ENCODE measurements at regions not wholly inside any gene's neighbourhood (a gene's known extent, or its start where the extent isn't known, plus 50 kb on each side); places are given as distances from the start of the nearest gene placed in this dataset.
"Not testable (repeated sequence)": the region's sequence is repeated elsewhere in the genome, so short reads cannot be mapped to it uniquely, and the experiment has no call there.

DNA sequence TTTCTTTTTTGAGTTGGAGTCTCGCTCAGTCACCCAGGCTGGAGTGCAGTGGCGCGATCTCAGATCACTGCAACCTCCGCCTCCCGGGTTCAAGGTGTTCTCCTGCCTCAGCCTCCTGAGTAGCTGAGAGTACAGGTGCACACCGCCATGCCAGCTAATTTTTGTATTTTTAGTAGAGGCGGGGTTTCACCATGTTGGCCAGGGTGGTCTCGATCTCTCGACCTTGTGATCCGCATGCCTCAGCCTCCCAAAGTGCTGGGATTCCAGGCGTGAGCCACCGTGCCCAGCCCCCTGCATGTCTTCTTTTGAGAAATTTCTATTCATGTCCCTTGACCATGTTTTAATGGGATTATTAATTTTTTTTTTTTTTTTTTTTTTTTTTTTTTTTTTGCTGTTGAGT, 430.5 kb upstream of the DDX18 start:
- TF ChIP-seq, protein P1, sequence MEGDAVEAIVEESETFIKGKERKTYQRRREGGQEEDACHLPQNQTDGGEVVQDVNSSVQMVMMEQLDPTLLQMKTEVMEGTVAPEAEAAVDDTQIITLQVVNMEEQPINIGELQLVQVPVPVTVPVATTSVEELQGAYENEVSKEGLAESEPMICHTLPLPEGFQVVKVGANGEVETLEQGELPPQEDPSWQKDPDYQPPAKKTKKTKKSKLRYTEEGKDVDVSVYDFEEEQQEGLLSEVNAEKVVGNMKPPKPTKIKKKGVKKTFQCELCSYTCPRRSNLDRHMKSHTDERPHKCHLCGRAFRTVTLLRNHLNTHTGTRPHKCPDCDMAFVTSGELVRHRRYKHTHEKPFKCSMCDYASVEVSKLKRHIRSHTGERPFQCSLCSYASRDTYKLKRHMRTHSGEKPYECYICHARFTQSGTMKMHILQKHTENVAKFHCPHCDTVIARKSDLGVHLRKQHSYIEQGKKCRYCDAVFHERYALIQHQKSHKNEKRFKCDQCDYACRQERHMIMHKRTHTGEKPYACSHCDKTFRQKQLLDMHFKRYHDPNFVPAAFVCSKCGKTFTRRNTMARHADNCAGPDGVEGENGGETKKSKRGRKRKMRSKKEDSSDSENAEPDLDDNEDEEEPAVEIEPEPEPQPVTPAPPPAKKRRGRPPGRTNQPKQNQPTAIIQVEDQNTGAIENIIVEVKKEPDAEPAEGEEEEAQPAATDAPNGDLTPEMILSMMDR (IDR thresholded peaks at IDR 0.05): not testable (repeated sequence)
- TF ChIP-seq POLR2AphosphoS5, POLR2A (IDR thresholded peaks at IDR 0.05): not testable (repeated sequence)
